HG02943 (cell line): ENCODE measurements at regions not wholly inside any gene's neighbourhood (a gene's known extent, or its start where the extent isn't known, plus 50 kb on each side); places are given as distances from the start of the nearest gene placed in this dataset.
A peak's percentile ranks its signal among the peaks of the same experiment; 100 is the strongest.

Experiments used
- ATAC-seq: cut with Tn5 transposase; IDR thresholded peaks from one replicate; pipeline ENCODE4 v1.9.1; 2021; ENCODE audit warnings: mild to moderate bottlenecking, low read depth, moderate library complexity; ENCODE audit not compliant: unreplicated experiment

- ATAC-seq = no peak
These were observed 571.9 kb downstream of the CPS1 start for GRCh38 chr2:211128287-211128686.

- ATAC-seq = no peak
These were observed 573.4 kb downstream of the CPS1 start for GRCh38 chr2:211129798-211130197.

GRCh38 chr2:211132046-211132445 lies 575.6 kb downstream of the CPS1 start:
- no peak for ATAC-seq

- no peak for ATAC-seq
These were observed 576.2 kb downstream of the CPS1 start for GRCh38 chr2:211132573-211132972.

GRCh38 chr2:211133766-211134165 lies 577.4 kb downstream of the CPS1 start:
- ATAC-seq = no peak

GRCh38 chr2:211138551-211138950 lies 582.2 kb downstream of the CPS1 start:
- no peak for ATAC-seq

- ATAC-seq = no peak
These were observed 585.2 kb downstream of the CPS1 start for GRCh38 chr2:211141646-211142045.

GRCh38 chr2:211144078-211144477 lies 587.7 kb downstream of the CPS1 start:
- ATAC-seq = no peak

GRCh38 chr2:211144974-211145665 lies 588.7 kb downstream of the CPS1 start:
- no peak for ATAC-seq

GRCh38 chr2:211149731-211150130 lies 593.3 kb downstream of the CPS1 start:
- no peak for ATAC-seq

GRCh38 chr2:211157211-211157610 lies 600.8 kb downstream of the CPS1 start:
- no peak for ATAC-seq

GRCh38 chr2:211157856-211158463 lies 601.6 kb downstream of the CPS1 start:
- peak; percentile 97 for ATAC-seq

GRCh38 chr2:211159972-211160371 lies 603.6 kb downstream of the CPS1 start:
- no peak for ATAC-seq

GRCh38 chr2:211161236-211161635 lies 604.8 kb downstream of the CPS1 start:
- ATAC-seq = no peak

GRCh38 chr2:211162911-211163310 lies 606.5 kb downstream of the CPS1 start:
- ATAC-seq = no peak

GRCh38 chr2:211170843-211171242 lies 614.4 kb downstream of the CPS1 start:
- ATAC-seq = no peak

GRCh38 chr2:211174021-211174420 lies 617.6 kb downstream of the CPS1 start:
- no peak for ATAC-seq

GRCh38 chr2:211174631-211175030 lies 618.2 kb downstream of the CPS1 start:
- no peak for ATAC-seq

GRCh38 chr2:211175956-211176355 lies 619.6 kb downstream of the CPS1 start:
- ATAC-seq = no peak

GRCh38 chr2:211176514-211177141 lies 620.2 kb downstream of the CPS1 start:
- ATAC-seq = no peak

- ATAC-seq = no peak
These were observed 625.2 kb downstream of the CPS1 start for GRCh38 chr2:211181626-211182025.

- no peak for ATAC-seq
These were observed 631.2 kb downstream of the CPS1 start for GRCh38 chr2:211187602-211188001.
